ENCODE measurements at regions not wholly inside any gene's neighbourhood (a gene's known extent, or its start where the extent isn't known, plus 50 kb on each side); places are given as distances from the start of the nearest gene placed in this dataset.

DNA sequence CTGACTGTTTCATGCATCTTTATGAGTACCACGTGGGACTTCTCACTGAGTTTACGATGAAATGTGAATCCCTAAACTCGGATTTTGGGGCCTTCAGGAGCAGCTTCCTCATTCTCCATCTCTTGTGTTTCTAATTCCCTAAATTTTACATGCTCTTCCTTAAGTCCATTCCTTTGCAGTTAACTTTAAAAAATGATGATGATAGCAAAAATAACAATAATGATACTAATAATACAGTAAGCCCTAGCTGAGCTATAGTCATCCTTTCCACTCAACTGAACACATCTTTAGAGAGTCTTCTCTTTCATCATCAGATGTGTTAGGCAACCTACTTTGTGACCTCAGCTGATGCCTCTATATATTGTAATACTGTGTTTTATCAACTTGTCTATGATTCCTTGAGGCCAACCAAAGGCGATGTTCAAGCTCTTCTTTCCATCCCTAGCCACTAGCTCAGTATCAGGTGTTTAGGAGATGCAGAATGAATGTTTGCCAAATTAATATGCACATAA is 1196.4 kb downstream of the VRK1 start:
- DNase-seq = no peak

DNA sequence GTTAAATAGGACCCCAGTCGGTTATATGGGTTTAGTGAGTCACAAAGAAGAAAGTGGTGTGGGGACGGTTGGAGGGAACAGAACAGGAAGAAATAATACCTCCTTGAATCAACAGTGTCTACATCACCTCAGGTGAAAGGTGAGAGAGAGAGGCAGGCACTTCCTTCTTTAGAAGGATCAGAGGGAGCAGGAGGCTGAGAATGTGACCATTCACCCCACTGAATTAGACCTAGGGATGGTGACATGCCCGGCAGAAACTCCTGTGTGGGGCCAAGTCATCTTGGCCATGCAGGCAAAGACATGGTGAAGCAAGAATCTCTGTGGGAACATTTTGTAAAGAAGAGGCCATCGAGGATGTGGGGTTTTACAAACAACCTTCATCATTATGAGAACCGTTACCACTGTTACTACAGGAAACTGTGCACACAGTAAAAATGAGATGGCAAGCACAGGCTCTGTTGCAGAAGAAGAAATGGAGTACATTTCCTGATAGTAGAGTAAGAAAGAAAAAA is 1196.9 kb downstream of the VRK1 start:
- DNase-seq = no peak

- DNase-seq = no peak
These were observed 1197.9 kb downstream of the VRK1 start for GRCh38 chr14:97995038-97995437.

- no peak for DNase-seq
These were observed 1198.3 kb downstream of the VRK1 start for GRCh38 chr14:97995531-97995930.

- no peak for DNase-seq
These were observed 1208.8 kb downstream of the VRK1 start for GRCh38 chr14:98006008-98006407.

- DNase-seq = no peak
These were observed 1211.4 kb downstream of the VRK1 start for GRCh38 chr14:98008381-98009113.

- DNase-seq = peak; percentile 8
These were observed 1212.0 kb downstream of the VRK1 start for GRCh38 chr14:98009177-98009576.

DNA sequence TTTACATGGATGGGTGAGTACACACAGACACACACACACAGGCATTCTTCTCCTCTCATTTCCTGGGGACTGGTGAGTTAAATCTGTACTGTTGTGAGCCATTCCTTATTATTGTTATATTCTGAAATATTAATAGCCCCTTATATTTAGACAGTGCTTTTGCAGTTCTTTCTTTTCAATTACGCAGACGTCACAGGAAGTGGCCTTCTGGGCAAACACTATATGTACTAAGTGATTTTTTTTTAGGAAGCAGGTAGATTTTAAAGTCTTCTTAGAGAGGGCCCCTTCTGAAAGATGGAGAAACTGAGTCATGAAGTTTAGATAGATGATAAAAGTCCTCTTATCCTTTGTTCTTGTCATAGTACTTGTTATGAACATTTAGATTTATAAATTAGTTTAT is 1213.6 kb downstream of the VRK1 start:
- DNase-seq = no peak

GRCh38 chr14:98014851-98015615 is 1217.9 kb downstream of the VRK1 start:
- no peak for DNase-seq

GRCh38 chr14:98015921-98016320 is 1218.7 kb downstream of the VRK1 start:
- no peak for DNase-seq

DNA sequence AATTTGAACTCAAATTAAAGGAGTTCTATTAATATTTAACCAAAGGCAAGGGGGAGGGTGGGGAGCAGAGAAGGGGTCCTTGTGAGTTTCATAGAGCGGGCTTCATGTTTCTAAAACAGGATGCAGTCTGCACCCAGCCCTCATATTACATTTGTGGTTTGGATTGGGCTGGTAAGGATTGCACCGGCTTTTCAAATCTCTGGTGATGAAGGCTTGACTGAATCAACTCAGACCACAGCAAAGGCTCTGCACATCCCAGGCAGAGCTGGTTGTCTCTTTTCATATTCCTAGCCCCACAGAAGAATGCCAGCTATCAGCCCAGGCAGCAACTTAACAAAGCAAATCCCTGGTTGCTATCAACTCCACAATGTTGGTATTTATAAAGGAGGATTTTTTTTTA is 1221.4 kb downstream of the VRK1 start:
- DNase-seq = no peak

GRCh38 chr14:98022541-98023520 is 1225.6 kb downstream of the VRK1 start:
- DNase-seq = no peak

GRCh38 chr14:98028162-98028561 is 1231.0 kb downstream of the VRK1 start:
- DNase-seq = no peak

GRCh38 chr14:98035396-98035795 is 1236.6 kb downstream of the BCL11B start:
- no peak for DNase-seq

DNA sequence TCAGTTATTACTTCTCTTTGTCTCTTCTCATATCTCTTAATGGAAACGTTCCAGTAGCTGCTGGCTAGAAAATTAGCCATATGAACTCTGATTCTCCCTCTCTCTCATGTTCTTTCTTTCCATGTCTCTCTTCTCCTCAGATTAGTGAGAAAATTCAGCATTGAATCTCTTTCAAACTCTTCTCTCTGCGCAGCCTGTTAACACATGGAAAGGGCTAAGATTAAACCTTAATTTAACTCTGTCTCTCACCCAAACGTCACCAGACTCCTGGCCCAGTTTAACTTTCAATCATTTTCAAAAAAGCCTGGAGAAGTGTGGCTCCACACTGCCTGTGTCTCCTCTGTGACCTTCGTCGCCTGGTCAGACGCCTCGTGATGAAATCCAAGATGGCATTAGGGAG is 1234.2 kb downstream of the BCL11B start:
- no peak for DNase-seq

- no peak for DNase-seq
These were observed 1215.1 kb downstream of the BCL11B start for GRCh38 chr14:98056946-98057345.

GRCh38 chr14:98059106-98059505 is 1212.9 kb downstream of the BCL11B start:
- no peak for DNase-seq

DNA sequence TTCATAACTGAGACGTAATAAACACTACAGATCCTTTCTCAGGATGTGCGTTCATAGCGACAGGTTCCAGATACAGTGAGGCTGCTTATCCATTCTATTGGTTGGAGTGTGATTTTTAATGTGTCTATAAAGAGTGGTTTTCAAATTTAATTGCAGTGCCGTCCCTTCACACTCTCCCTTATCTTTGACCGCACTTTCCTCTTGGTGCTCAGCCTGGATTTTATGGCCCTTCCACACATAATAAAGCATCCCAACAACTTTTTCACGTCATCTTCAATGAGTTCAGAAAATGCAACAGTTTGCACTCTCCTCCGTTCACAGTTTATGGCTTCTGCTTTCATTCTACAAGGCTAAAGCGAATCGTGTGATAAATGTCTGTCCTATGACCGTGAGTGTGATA is 1209.9 kb downstream of the BCL11B start:
- DNase-seq = no peak

- no peak for DNase-seq
These were observed 1202.3 kb downstream of the BCL11B start for GRCh38 chr14:98069712-98070171.

DNA sequence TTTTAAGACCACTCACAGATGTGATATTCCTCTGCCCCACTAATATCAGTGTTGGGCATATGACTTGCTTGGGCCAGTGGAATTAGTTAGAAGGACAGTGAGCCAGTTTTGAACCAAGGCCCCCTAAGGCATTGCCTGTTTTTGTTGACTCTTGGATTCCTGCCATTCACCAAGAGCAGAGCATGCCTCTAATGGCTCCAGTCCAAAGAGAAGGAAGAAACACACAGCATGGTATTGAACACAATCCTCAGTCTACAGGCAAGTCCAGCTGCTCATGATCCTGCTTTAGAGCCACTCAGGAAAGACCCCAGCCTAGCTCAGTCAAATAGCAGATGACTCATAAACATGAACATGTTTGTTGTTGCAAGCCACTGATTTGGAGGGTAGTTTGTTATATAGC is 1201.5 kb downstream of the BCL11B start:
- DNase-seq = no peak

DNA sequence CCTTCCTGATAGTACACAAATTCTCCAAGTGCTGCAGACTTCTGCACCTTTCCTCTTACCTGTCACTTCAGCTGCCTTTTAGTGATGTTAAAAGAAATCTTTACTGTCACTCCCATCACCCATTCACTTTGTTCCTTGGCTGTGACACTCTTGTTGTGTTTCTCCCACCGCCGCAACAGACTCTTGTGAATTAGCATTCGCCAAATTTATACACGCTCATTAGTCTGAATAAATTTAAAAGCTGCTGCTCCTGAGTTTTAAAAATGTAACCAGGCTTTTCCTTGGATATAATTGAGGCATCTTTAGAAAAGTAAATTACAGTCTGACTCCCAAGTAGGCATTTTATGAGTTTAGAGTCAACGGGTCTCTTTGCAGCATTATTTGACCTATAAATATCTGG is 1197.9 kb downstream of the BCL11B start:
- DNase-seq = no peak

DNA sequence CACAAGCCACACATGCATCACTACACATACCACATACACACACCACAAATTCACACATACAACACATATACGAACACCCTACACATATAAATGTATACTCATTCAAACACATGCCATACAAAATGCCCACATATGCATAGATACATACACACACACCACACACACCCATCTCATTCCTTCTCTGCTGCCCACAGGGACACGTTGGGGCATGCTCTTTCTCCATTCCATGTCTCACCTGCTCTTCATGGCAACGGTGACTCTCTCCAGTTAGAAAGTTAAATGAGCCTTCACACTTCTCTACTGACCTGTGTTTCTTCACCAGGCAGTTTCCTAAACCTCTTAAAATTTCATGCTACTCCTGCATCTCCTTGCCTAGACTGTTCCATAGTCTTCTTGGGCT is 1194.8 kb downstream of the BCL11B start:
- DNase-seq = no peak

GRCh38 chr14:98082833-98083232 is 1189.2 kb downstream of the BCL11B start:
- no peak for DNase-seq
